ENCODE measurements at regions not wholly inside any gene's neighbourhood (a gene's known extent, or its start where the extent isn't known, plus 50 kb on each side); places are given as distances from the start of the nearest gene placed in this dataset.
A peak's percentile ranks its signal among the peaks of the same experiment; 100 is the strongest.

GRCh38 chr12:34286483-34286882, 264.2 kb downstream of the ALG10 start:
- Histone ChIP-seq H3K4me3 (no peak overlapping the region), H3K27me3 (no peaks in the 10 kb centered on the region), H3K9me3 (peaks cover 0 to 5% (median 0%) of the 10 kb centered on the region in 4 donors), H3K27ac (no peak overlapping the region), H3K4me1 (no peaks in the 10 kb centered on the region), H3K36me3 (no peaks in the 10 kb centered on the region)
- DNase-seq (peak in 1 of 3 donors; percentile 4), ATAC-seq (no peak)
- intact Hi-C loops (cut with DNase I) = no loop called here
- no peak for TF ChIP-seq CTCF (IDR thresholded peaks at IDR 0.05)
- TF ChIP-seq POLR2A (IDR thresholded peaks at IDR 0.05) = no peak
- 23% methylated on average over 4 of the region's 5 CpGs for WGBS (ENCODE audit: insufficient coverage, low coverage, low lambda C conversion rate, missing lambda C conversion rate)

DNA sequence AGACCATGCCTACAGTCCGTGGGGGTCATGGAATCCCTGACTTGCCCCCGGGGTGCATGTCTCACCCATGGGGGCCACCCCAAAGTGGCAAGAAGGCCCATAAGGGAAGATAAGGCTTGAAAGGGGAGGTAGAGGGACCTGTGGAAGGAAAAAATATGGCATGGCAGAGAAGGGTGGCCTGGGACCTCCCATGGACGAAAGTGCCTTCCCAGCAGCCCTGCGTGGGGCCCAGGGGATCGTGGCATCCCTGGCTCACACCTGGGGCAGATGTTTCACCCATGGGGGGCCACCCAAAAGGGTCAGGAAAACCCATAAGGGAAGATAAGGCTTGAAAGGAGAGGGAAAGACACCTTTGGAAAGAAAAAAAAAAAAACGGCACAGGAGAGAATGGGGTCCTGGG, 264.6 kb downstream of the ALG10 start:
- ATAC-seq (no peak), DNase-seq (peak in 1 of 3 donors; percentile 29)
- no peak for TF ChIP-seq CTCF (IDR thresholded peaks at IDR 0.05)
- no peak for TF ChIP-seq POLR2A (IDR thresholded peaks at IDR 0.05)
- Histone ChIP-seq H3K4me3 (no peak overlapping the region), H3K36me3 (no peaks in the 10 kb centered on the region), H3K27ac (no peak overlapping the region), H3K9me3 (peaks cover 0 to under 1% (median 0%) of the 10 kb centered on the region in 4 donors), H3K27me3 (no peaks in the 10 kb centered on the region), H3K4me1 (no peaks in the 10 kb centered on the region)
- intact Hi-C loops (cut with DNase I) = no loop called here
- 56% methylated on average over 5 of the region's 6 CpGs for WGBS (ENCODE audit: insufficient coverage, low coverage, low lambda C conversion rate, missing lambda C conversion rate)

- intact Hi-C loops (cut with DNase I) = no loop called here
- no peak for TF ChIP-seq CTCF (IDR thresholded peaks at IDR 0.05)
- TF ChIP-seq POLR2A (IDR thresholded peaks at IDR 0.05) = no peak
- Histone ChIP-seq H3K27me3 (no peaks in the 10 kb centered on the region), H3K4me1 (no peaks in the 10 kb centered on the region), H3K9me3 (no peaks in the 10 kb centered on the region), H3K36me3 (no peaks in the 10 kb centered on the region), H3K27ac (no peak overlapping the region), H3K4me3 (no peak overlapping the region)
- ATAC-seq (no peak), DNase-seq (peak in 1 of 3 donors; percentile 26)
- 42% methylated on average over 9 of the region's 9 CpGs for WGBS (ENCODE audit: insufficient coverage, low coverage, low lambda C conversion rate, missing lambda C conversion rate)
Measured at GRCh38 chr12:34287437-34287836, 265.1 kb downstream of the ALG10 start.

GRCh38 chr12:34287986-34288962, 266.0 kb downstream of the ALG10 start:
- intact Hi-C loops (cut with DNase I) = no loop called here
- Histone ChIP-seq H3K4me1 (no peaks in the 10 kb centered on the region), H3K27me3 (no peaks in the 10 kb centered on the region), H3K9me3 (no peaks in the 10 kb centered on the region), H3K4me3 (no peak overlapping the region), H3K36me3 (no peaks in the 10 kb centered on the region), H3K27ac (no peak overlapping the region)
- DNase-seq = peak in 1 of 3 donors; percentile 10
- 68% methylated on average over 11 of the region's 32 CpGs for WGBS (ENCODE audit: insufficient coverage, low coverage, low lambda C conversion rate, missing lambda C conversion rate)
- ATAC-seq = no peak
- TF ChIP-seq POLR2A (IDR thresholded peaks at IDR 0.05) (no peak), CTCF (IDR thresholded peaks at IDR 0.05) (no peak)
